Transverse colon (tissue), 4 donors: ENCODE measurements at regions not wholly inside any gene's neighbourhood (a gene's known extent, or its start where the extent isn't known, plus 50 kb on each side); places are given as distances from the start of the nearest gene placed in this dataset.

ENCODE experiments used
- DNase-seq: peaks from one replicate; pipeline ENCODE4 v3.0.0-alpha.2; 2019
- H3K27ac ChIP-seq, 4 donors: fragments of 200-600 bp; sonication (generic); 2 replicates each; pipeline ENCODE4 v1.5.1; 2016 to 2018; ENCODE audit warnings: inconsistent platforms in 4 of 4
- H3K27me3 ChIP-seq: fragments of 200-600 bp; sonication (generic); 2 replicates; pipeline ENCODE4 v1.5.1; 2017; ENCODE audit warnings: inconsistent platforms
- H3K36me3 ChIP-seq, 4 donors: fragments of 200-600 bp; sonication (generic); 2 replicates each; pipeline ENCODE4 v1.5.1; 2017 to 2019; ENCODE audit warnings: inconsistent platforms in 4 of 4
- H3K4me1 ChIP-seq, 4 donors: fragments of 200-600 bp; sonication (generic); 2 replicates each; pipeline ENCODE4 v1.5.1; 2017 to 2020; ENCODE audit warnings: inconsistent platforms in 4 of 4
- H3K4me3 ChIP-seq, 4 donors: fragments of 200-600 bp; sonication (generic); 1 replicate in 1 of 4; 2 replicates in 3 of 4; pipeline versions ENCODE4 v1.5.1 to v1.6.1; 2017 to 2019; ENCODE audit warnings: inconsistent platforms in 4 of 4
- H3K9me3 ChIP-seq, 2 donors: fragments of 200-600 bp; sonication (generic); 2 replicates each; pipeline ENCODE4 v1.5.1; 2017 to 2019; ENCODE audit warnings: inconsistent platforms in 2 of 2
- EP300 ChIP-seq: sonication (generic); formaldehyde crosslinking; IDR thresholded peaks from one replicate; pipeline ENCODE4 v1.6.1; 2017; ENCODE audit warnings: antibody characterized with exemption, low read depth
- POLR2A ChIP-seq: fragments of 450-650 bp; IDR thresholded peaks from one replicate; pipeline ENCODE4 v1.6.1; 2016; ENCODE audit warnings: antibody characterized with exemption, mild to moderate bottlenecking, moderate library complexity
- POLR2AphosphoS5 ChIP-seq, 3 donors: sonication (generic); formaldehyde crosslinking; IDR thresholded peaks; one replicate each; pipeline ENCODE4 v1.6.1; 2016; ENCODE audit warnings: antibody characterized with exemption in 3 of 3
- WGBS, 2 donors: methylation state at CpG; one replicate each; pipeline ENCODE4 v1.1.5; 2018; ENCODE audit warnings: low coverage in 1 of 2; 5-methylcytosine and 5-hydroxymethylcytosine counted together
- in situ Hi-C, 4 donors: fragments of 200-750 bp; cut with MboI; loops; one replicate each; pipeline versions ENCODE4 v1.15.0 to v1.15.1; 2017; ENCODE audit warnings: low sequenced_read_pairs in 3 of 4, low pct_ligation_motif_present in 1 of 4, low pct_unique_long_range_greater_than_20kb in 1 of 4
- intact Hi-C: fragments of 100-400 bp; cut with DNase I; formaldehyde crosslinking; loops from one replicate; pipeline ENCODE4 v1.15.1; 2023; ENCODE audit warnings: low total_unique reads
- TF ChIP-seq, protein P1 (sequence below), 5 experiments: fragments of 200-600 bp in 3 of 5; fragments of 450-650 bp in 2 of 5; sonication (generic) in 3 of 5; IDR thresholded peaks; 1 replicate in 2 of 5; 2 replicates in 3 of 5; pipeline ENCODE4 v1.5.1; 2016 to 2017; ENCODE audit warnings: antibody characterized with exemption in 5 of 5, inconsistent platforms in 3 of 5, mild to moderate bottlenecking in 2 of 5, moderate library complexity in 1 of 5

DNA sequence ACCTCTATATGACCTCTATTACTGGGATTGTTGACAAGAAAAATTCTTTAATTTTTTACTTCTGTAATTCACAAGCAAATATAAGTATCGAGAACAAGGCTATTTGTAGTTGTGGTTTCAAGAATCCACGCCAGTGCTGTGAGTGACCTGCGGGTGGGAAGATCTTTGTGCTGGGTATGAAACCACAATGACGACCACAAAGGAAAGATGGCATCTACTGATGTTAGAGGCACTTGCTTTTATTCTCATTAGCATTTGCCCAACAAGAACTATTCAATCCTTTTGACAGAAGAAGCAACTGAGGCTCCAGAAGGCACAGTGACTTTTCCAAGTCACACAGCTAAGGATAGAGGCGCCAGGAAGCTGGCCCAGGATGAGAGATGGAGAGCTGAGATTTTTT lies 1054.9 kb downstream of the TBC1D22A start:
- in situ Hi-C loops (no loop called here), intact Hi-C loops (no loop called here)
- 71 to 82% methylated on average over 1 to 5 of the region's 5 CpGs for WGBS, 2 donors
- Histone ChIP-seq H3K9me3 (no peaks in the 10 kb centered on the region), H3K36me3 (no peaks in the 10 kb centered on the region), H3K27me3 (no peaks in the 10 kb centered on the region), H3K4me1 (no peaks in the 10 kb centered on the region), H3K27ac (no peak overlapping the region), H3K4me3 (no peak overlapping the region)
- no peak for DNase-seq
- TF ChIP-seq EP300 (no peak), POLR2AphosphoS5 (IDR thresholded peaks at IDR 0.05) (no peak), POLR2A (no peak)
- TF ChIP-seq, protein P1, sequence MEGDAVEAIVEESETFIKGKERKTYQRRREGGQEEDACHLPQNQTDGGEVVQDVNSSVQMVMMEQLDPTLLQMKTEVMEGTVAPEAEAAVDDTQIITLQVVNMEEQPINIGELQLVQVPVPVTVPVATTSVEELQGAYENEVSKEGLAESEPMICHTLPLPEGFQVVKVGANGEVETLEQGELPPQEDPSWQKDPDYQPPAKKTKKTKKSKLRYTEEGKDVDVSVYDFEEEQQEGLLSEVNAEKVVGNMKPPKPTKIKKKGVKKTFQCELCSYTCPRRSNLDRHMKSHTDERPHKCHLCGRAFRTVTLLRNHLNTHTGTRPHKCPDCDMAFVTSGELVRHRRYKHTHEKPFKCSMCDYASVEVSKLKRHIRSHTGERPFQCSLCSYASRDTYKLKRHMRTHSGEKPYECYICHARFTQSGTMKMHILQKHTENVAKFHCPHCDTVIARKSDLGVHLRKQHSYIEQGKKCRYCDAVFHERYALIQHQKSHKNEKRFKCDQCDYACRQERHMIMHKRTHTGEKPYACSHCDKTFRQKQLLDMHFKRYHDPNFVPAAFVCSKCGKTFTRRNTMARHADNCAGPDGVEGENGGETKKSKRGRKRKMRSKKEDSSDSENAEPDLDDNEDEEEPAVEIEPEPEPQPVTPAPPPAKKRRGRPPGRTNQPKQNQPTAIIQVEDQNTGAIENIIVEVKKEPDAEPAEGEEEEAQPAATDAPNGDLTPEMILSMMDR (IDR thresholded peaks at IDR 0.05): no peak

GRCh38 chr22:47816863-47817210 lies 1054.4 kb downstream of the TBC1D22A start:
- TF ChIP-seq POLR2A: no peak
- no peak for TF ChIP-seq EP300
- TF ChIP-seq, protein P1 (IDR thresholded peaks at IDR 0.05): no peak
- TF ChIP-seq POLR2AphosphoS5 (IDR thresholded peaks at IDR 0.05): no peak
- intact Hi-C loops: no loop called here

GRCh38 chr22:47816121-47816862 lies 1053.8 kb downstream of the TBC1D22A start:
- Histone ChIP-seq H3K27me3 (no peaks in the 10 kb centered on the region), H3K4me1 (no peaks in the 10 kb centered on the region), H3K4me3 (no peak overlapping the region), H3K9me3 (no peaks in the 10 kb centered on the region), H3K27ac (no peak overlapping the region), H3K36me3 (no peaks in the 10 kb centered on the region)
- DNase-seq: no peak
- TF ChIP-seq EP300 (no peak), POLR2AphosphoS5 (IDR thresholded peaks at IDR 0.05) (no peak), POLR2A (no peak)
- TF ChIP-seq, protein P1 (IDR thresholded peaks at IDR 0.05): no peak
- in situ Hi-C loops: no loop called here
- 70 to 84% methylated on average over 9 to 16 of the region's 16 CpGs for WGBS, 2 donors
- intact Hi-C loops: no loop called here

More at GRCh38 chr22:47816863-47817210, 1054.4 kb downstream of the TBC1D22A start:
- Histone ChIP-seq H3K9me3 (no peaks in the 10 kb centered on the region), H3K27ac (no peak overlapping the region), H3K27me3 (no peaks in the 10 kb centered on the region), H3K4me1 (no peaks in the 10 kb centered on the region), H3K4me3 (no peak overlapping the region), H3K36me3 (no peaks in the 10 kb centered on the region)
- DNase-seq: no peak
- WGBS, 2 donors: 63 to 76% methylated on average over 2 to 9 of the region's 9 CpGs
- in situ Hi-C loops: no loop called here

- in situ Hi-C loops (no loop called here), intact Hi-C loops (no loop called here)
- H3K36me3 ChIP-seq: no peaks in the 10 kb centered on the region
- no peak overlapping the region for H3K4me3 ChIP-seq
- TF ChIP-seq POLR2A (no peak), EP300 (no peak)
- TF ChIP-seq, protein P1 (IDR thresholded peaks at IDR 0.05): no peak
- no peaks in the 10 kb centered on the region for H3K4me1 ChIP-seq
- H3K27me3 ChIP-seq: no peaks in the 10 kb centered on the region
- no peaks in the 10 kb centered on the region for H3K9me3 ChIP-seq
- 60 to 68% methylated on average over 1 of the region's 1 CpG for WGBS, 2 donors
- no peak for DNase-seq
- no peak overlapping the region for H3K27ac ChIP-seq
Observed at GRCh38 chr22:47814474-47814873, 1052.0 kb downstream of the TBC1D22A start.
